Endodermal cell (in vitro differentiated cells): ENCODE measurements at regions not wholly inside any gene's neighbourhood (a gene's known extent, or its start where the extent isn't known, plus 50 kb on each side); places are given as distances from the start of the nearest gene placed in this dataset.

ENCODE experiments used
- DNase-seq: peaks from one replicate; pipeline ENCODE4 v3.0.0-alpha.2; 2017
- H3K27ac ChIP-seq: 2 replicates; pipeline ENCODE4 v1.5.1; 2013; ENCODE audit warnings: mild to moderate bottlenecking, low read depth, low read length, moderate library complexity
- H3K27me3 ChIP-seq: 2 replicates; pipeline ENCODE4 v1.6.1; 2013; ENCODE audit warnings: mild to moderate bottlenecking, low read length, moderate library complexity; ENCODE audit not compliant: insufficient read depth, control insufficient read depth, poor library complexity, severe bottlenecking
- H3K36me3 ChIP-seq: 2 replicates; pipeline ENCODE4 v1.7.0; 2013; ENCODE audit warnings: mild to moderate bottlenecking, low read length, moderate library complexity; ENCODE audit not compliant: control insufficient read depth, insufficient read depth
- H3K4me1 ChIP-seq: one replicate; pipeline ENCODE4 v1.7.0; 2013; ENCODE audit warnings: low read length; ENCODE audit not compliant: control insufficient read depth, insufficient read depth
- H3K4me3 ChIP-seq: 2 replicates; pipeline ENCODE4 v1.5.1; 2013; ENCODE audit warnings: mild to moderate bottlenecking, low read length, moderate library complexity
- H3K9ac ChIP-seq: 2 replicates; pipeline ENCODE4 v1.6.1; 2013; ENCODE audit warnings: mild to moderate bottlenecking, low read length, moderate library complexity; ENCODE audit not compliant: poor library complexity, severe bottlenecking; ENCODE audit errors: extremely low read depth
- H3K9me3 ChIP-seq: 2 replicates; pipeline ENCODE4 v1.6.1; 2013; ENCODE audit warnings: mild to moderate bottlenecking, low read length, moderate library complexity; ENCODE audit not compliant: control insufficient read depth
- H3K27ac Mint-ChIP-seq: 2 replicates; pipeline ENCODE4 v1.8.0; 2020; ENCODE audit warnings: mixed read lengths
- H3K27me3 Mint-ChIP-seq: 2 replicates; pipeline ENCODE4 v1.8.0; 2021; ENCODE audit warnings: mild to moderate bottlenecking, mixed read lengths; ENCODE audit not compliant: insufficient read depth
- H3K36me3 Mint-ChIP-seq: 2 replicates; pipeline ENCODE4 v1.8.0; 2020; ENCODE audit warnings: low read depth, mixed read lengths
- H3K4me1 Mint-ChIP-seq: 2 replicates; pipeline ENCODE4 v1.8.0; 2020; ENCODE audit warnings: mixed read lengths
- H3K4me3 Mint-ChIP-seq: 2 replicates; pipeline ENCODE4 v1.8.0; 2020; ENCODE audit warnings: mild to moderate bottlenecking, moderate library complexity, mixed read lengths
- H3K9me3 Mint-ChIP-seq: 2 replicates; pipeline ENCODE4 v1.8.0; 2020; ENCODE audit warnings: mild to moderate bottlenecking, mixed read lengths
- CTCF ChIP-seq: fragments of 200-600 bp; sonication (generic); conservative IDR thresholded peaks from 2 replicates; pipeline ENCODE4 v1.5.0; 2021; ENCODE audit warnings: antibody characterized with exemption, mild to moderate bottlenecking
- WGBS, 2 experiments: methylation state at CpG; one replicate each; pipeline versions ENCODE4 v1.1.5 to v1.1.7; 2013; ENCODE audit warnings: missing lambda C conversion rate in 2 of 2, mixed read lengths in 1 of 2; ENCODE audit not compliant: insufficient coverage in 1 of 2, insufficient read length in 1 of 2; 5-methylcytosine and 5-hydroxymethylcytosine counted together

GRCh38 chr20:11192106-11192505, 518.3 kb upstream of the JAG1 start:
- no peak overlapping the region for H3K27ac ChIP-seq
- DNase-seq, result no peak
- WGBS, 2 experiments, result 90% methylated on average over 1 of the region's 1 CpG; no CpG with 5 or more reads in 1 of the 2 experiments
- no peak overlapping the region for H3K4me3 ChIP-seq
- Mint-ChIP-seq H3K4me1 (no peaks in the 10 kb centered on the region), H3K27ac (no peak overlapping the region), H3K9me3 (no peaks in the 10 kb centered on the region), H3K36me3 (no peaks in the 10 kb centered on the region), H3K27me3 (no peaks in the 10 kb centered on the region), H3K4me3 (no peak overlapping the region)
- no peaks in the 10 kb centered on the region for H3K4me1 ChIP-seq
- H3K27me3 ChIP-seq, result no peaks in the 10 kb centered on the region
- H3K36me3 ChIP-seq, result no peaks in the 10 kb centered on the region
- no peak overlapping the region for H3K9ac ChIP-seq
- no peak for TF ChIP-seq CTCF
- H3K9me3 ChIP-seq, result no peaks in the 10 kb centered on the region

- no peaks in the 10 kb centered on the region for H3K9me3 Mint-ChIP-seq
- no peaks in the 10 kb centered on the region for H3K4me1 Mint-ChIP-seq
Measured at GRCh38 chr20:11193241-11193640, 519.4 kb upstream of the JAG1 start.

GRCh38 chr20:11195169-11195568, 521.4 kb upstream of the JAG1 start:
- DNase-seq, result no peak
- no peak overlapping the region for H3K27ac ChIP-seq
- 87 to 90% methylated on average over 3 to 6 of the region's 6 CpGs for WGBS, 2 experiments
- H3K27me3 ChIP-seq, result no peaks in the 10 kb centered on the region
- no peaks in the 10 kb centered on the region for H3K9me3 Mint-ChIP-seq
- no peak overlapping the region for H3K4me3 Mint-ChIP-seq
- TF ChIP-seq CTCF, result no peak
- no peaks in the 10 kb centered on the region for H3K36me3 ChIP-seq
- H3K9me3 ChIP-seq, result no peaks in the 10 kb centered on the region
- no peak overlapping the region for H3K4me3 ChIP-seq
- H3K4me1 Mint-ChIP-seq, result no peaks in the 10 kb centered on the region
- H3K36me3 Mint-ChIP-seq, result no peaks in the 10 kb centered on the region
- H3K9ac ChIP-seq, result no peak overlapping the region
- H3K27me3 Mint-ChIP-seq, result no peaks in the 10 kb centered on the region
- H3K4me1 ChIP-seq, result no peaks in the 10 kb centered on the region
- H3K27ac Mint-ChIP-seq, result no peak overlapping the region

More at GRCh38 chr20:11193241-11193640, 519.4 kb upstream of the JAG1 start:
- Mint-ChIP-seq H3K27ac (no peak overlapping the region), H3K4me3 (no peak overlapping the region), H3K27me3 (no peaks in the 10 kb centered on the region), H3K36me3 (no peaks in the 10 kb centered on the region)
- TF ChIP-seq CTCF, result no peak
- H3K9ac ChIP-seq, result no peak overlapping the region
- no peak overlapping the region for H3K4me3 ChIP-seq
- no peak overlapping the region for H3K27ac ChIP-seq
- no peaks in the 10 kb centered on the region for H3K36me3 ChIP-seq
- no peaks in the 10 kb centered on the region for H3K9me3 ChIP-seq
- H3K4me1 ChIP-seq, result no peaks in the 10 kb centered on the region
- H3K27me3 ChIP-seq, result no peaks in the 10 kb centered on the region
- DNase-seq, result no peak
